ENCODE measurements at regions not wholly inside any gene's neighbourhood (a gene's known extent, or its start where the extent isn't known, plus 50 kb on each side); places are given as distances from the start of the nearest gene placed in this dataset.
"Not testable (repeated sequence)": the region's sequence is repeated elsewhere in the genome, so short reads cannot be mapped to it uniquely, and the experiment has no call there.

- H3K27me3 ChIP-seq (ENCODE audit: control insufficient read depth, extremely low read depth, insufficient read depth, low read length); dilution Hi-C loops (cut with MboI; ENCODE audit: extremely low pct_ligation_motif_present, low sequenced_read_pairs); H3K36me3 ChIP-seq (ENCODE audit: control insufficient read depth in 2 of 2, extremely low read depth in 1 of 2, insufficient read depth in 2 of 2, low read length in 2 of 2); DNase-seq (ENCODE audit: low read depth, low spot score); H3K9ac ChIP-seq (ENCODE audit: control insufficient read depth, extremely low read depth, insufficient read depth, low read length); H3K4me3 ChIP-seq (ENCODE audit: control insufficient read depth in 2 of 3, extremely low read depth in 1 of 3, insufficient read depth in 2 of 3, low read depth in 1 of 3, low read length in 3 of 3); H3K79me2 ChIP-seq (ENCODE audit: control insufficient read depth, insufficient read depth, low read length); H4K20me1 ChIP-seq (ENCODE audit: control insufficient read depth, extremely low read depth, insufficient read depth, low read length); H3K9me1 ChIP-seq (ENCODE audit: control insufficient read depth, extremely low read depth, insufficient read depth, low read length); H3K9me3 ChIP-seq (ENCODE audit: control insufficient read depth, low read depth, low read length); H3K27ac ChIP-seq (ENCODE audit: control insufficient read depth, insufficient read depth, low read length): not testable (repeated sequence)
- H3K4me2 ChIP-seq (ENCODE audit: control insufficient read depth, extremely low read depth, insufficient read depth, low read depth, low read length): peak overlapping the region; percentile 58
- H2AFZ ChIP-seq (ENCODE audit: control insufficient read depth, low read length): peak overlapping the region; percentile 83
- peak; percentile 20 for FAIRE-seq
- peaks cover 20% of the 10 kb centered on the region for H3K4me1 ChIP-seq (ENCODE audit: control insufficient read depth, extremely low read depth, insufficient read depth, low read length)
Observed at GRCh38 chr10:53029872-53030849, 257.6 kb upstream of the MBL2 start.

GRCh38 chr10:53029449-53029848 is 256.9 kb upstream of the MBL2 start:
- no peak overlapping the region for H3K4me2 ChIP-seq (ENCODE audit: control insufficient read depth, extremely low read depth, insufficient read depth, low read depth, low read length)
- H3K4me1 ChIP-seq (ENCODE audit: control insufficient read depth, extremely low read depth, insufficient read depth, low read length): peaks cover 22% of the 10 kb centered on the region
- no peak overlapping the region for H3K27ac ChIP-seq (ENCODE audit: control insufficient read depth, insufficient read depth, low read length)
- dilution Hi-C loops (cut with MboI; ENCODE audit: extremely low pct_ligation_motif_present, low sequenced_read_pairs): no loop called here
- H3K9me3 ChIP-seq (ENCODE audit: control insufficient read depth, low read depth, low read length): no peaks in the 10 kb centered on the region
- H4K20me1 ChIP-seq (ENCODE audit: control insufficient read depth, extremely low read depth, insufficient read depth, low read length): no peaks in the 10 kb centered on the region
- H3K79me2 ChIP-seq (ENCODE audit: control insufficient read depth, insufficient read depth, low read length): no peaks in the 10 kb centered on the region
- H2AFZ ChIP-seq (ENCODE audit: control insufficient read depth, low read length): peak overlapping the region; percentile 83
- no peak for DNase-seq (ENCODE audit: low read depth, low spot score)
- H3K9me1 ChIP-seq (ENCODE audit: control insufficient read depth, extremely low read depth, insufficient read depth, low read length): no peaks in the 10 kb centered on the region
- no peak overlapping the region for H3K9ac ChIP-seq (ENCODE audit: control insufficient read depth, extremely low read depth, insufficient read depth, low read length)
- no peaks in the 10 kb centered on the region for H3K27me3 ChIP-seq (ENCODE audit: control insufficient read depth, extremely low read depth, insufficient read depth, low read length)
- no peak overlapping the region for H3K4me3 ChIP-seq (ENCODE audit: control insufficient read depth in 2 of 3, extremely low read depth in 1 of 3, insufficient read depth in 2 of 3, low read depth in 1 of 3, low read length in 3 of 3)
- FAIRE-seq: no peak
- TF ChIP-seq, protein P1, sequence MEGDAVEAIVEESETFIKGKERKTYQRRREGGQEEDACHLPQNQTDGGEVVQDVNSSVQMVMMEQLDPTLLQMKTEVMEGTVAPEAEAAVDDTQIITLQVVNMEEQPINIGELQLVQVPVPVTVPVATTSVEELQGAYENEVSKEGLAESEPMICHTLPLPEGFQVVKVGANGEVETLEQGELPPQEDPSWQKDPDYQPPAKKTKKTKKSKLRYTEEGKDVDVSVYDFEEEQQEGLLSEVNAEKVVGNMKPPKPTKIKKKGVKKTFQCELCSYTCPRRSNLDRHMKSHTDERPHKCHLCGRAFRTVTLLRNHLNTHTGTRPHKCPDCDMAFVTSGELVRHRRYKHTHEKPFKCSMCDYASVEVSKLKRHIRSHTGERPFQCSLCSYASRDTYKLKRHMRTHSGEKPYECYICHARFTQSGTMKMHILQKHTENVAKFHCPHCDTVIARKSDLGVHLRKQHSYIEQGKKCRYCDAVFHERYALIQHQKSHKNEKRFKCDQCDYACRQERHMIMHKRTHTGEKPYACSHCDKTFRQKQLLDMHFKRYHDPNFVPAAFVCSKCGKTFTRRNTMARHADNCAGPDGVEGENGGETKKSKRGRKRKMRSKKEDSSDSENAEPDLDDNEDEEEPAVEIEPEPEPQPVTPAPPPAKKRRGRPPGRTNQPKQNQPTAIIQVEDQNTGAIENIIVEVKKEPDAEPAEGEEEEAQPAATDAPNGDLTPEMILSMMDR (optimal IDR thresholded peaks at IDR 0.05 in 1 of 3, IDR thresholded peaks at IDR 0.05 in 1 of 3, conservative IDR thresholded peaks at IDR 0.05 in 1 of 3; ENCODE audit: extremely low read depth in 1 of 3, insufficient read depth in 2 of 3, low read length in 3 of 3): no peak
- no peak for TF ChIP-seq EZH2 (IDR thresholded peaks at IDR 0.05; ENCODE audit: low read length)
- H3K36me3 ChIP-seq (ENCODE audit: control insufficient read depth in 2 of 2, extremely low read depth in 1 of 2, insufficient read depth in 2 of 2, low read length in 2 of 2): no peaks in the 10 kb centered on the region

- H3K9me3 ChIP-seq (ENCODE audit: control insufficient read depth, low read depth, low read length); dilution Hi-C loops (cut with MboI; ENCODE audit: extremely low pct_ligation_motif_present, low sequenced_read_pairs); DNase-seq (ENCODE audit: low read depth, low spot score); H3K79me2 ChIP-seq (ENCODE audit: control insufficient read depth, insufficient read depth, low read length); H3K9ac ChIP-seq (ENCODE audit: control insufficient read depth, extremely low read depth, insufficient read depth, low read length); H4K20me1 ChIP-seq (ENCODE audit: control insufficient read depth, extremely low read depth, insufficient read depth, low read length); H3K27ac ChIP-seq (ENCODE audit: control insufficient read depth, insufficient read depth, low read length); H3K9me1 ChIP-seq (ENCODE audit: control insufficient read depth, extremely low read depth, insufficient read depth, low read length); H3K27me3 ChIP-seq (ENCODE audit: control insufficient read depth, extremely low read depth, insufficient read depth, low read length); H3K36me3 ChIP-seq (ENCODE audit: control insufficient read depth in 2 of 2, extremely low read depth in 1 of 2, insufficient read depth in 2 of 2, low read length in 2 of 2); FAIRE-seq; H3K4me3 ChIP-seq (ENCODE audit: control insufficient read depth in 2 of 3, extremely low read depth in 1 of 3, insufficient read depth in 2 of 3, low read depth in 1 of 3, low read length in 3 of 3): not testable (repeated sequence)
- Histone ChIP-seq H3K4me2 (ENCODE audit: control insufficient read depth, extremely low read depth, insufficient read depth, low read depth, low read length) (peak overlapping the region; percentile 89), H2AFZ (ENCODE audit: control insufficient read depth, low read length) (peak overlapping the region; percentile 90), H3K4me1 (ENCODE audit: control insufficient read depth, extremely low read depth, insufficient read depth, low read length) (peaks cover 22% of the 10 kb centered on the region)
Observed at GRCh38 chr10:53025765-53026164, 253.2 kb upstream of the MBL2 start.
